Omental fat pad (tissue), 3 donors: ENCODE measurements at regions not wholly inside any gene's neighbourhood (a gene's known extent, or its start where the extent isn't known, plus 50 kb on each side); places are given as distances from the start of the nearest gene placed in this dataset.

ENCODE experiments used
- ATAC-seq: fragments of 150-250 bp; one replicate; pipeline ENCODE4 v1.9.1; 2016; ENCODE audit warnings: mild to moderate bottlenecking, moderate library complexity; ENCODE audit not compliant: low FRiP score
- DNase-seq: peaks from one replicate; pipeline ENCODE4 v3.0.0-alpha.2; 2019; ENCODE audit warnings: low spot score
- TF ChIP-seq, protein P1 (sequence below), 3 donors: fragments of 450-650 bp; IDR thresholded peaks; one replicate each; pipeline ENCODE4 v1.5.1; 2016 to 2017; ENCODE audit warnings: antibody characterized with exemption in 3 of 3, mild to moderate bottlenecking in 3 of 3, moderate library complexity in 2 of 3

DNA sequence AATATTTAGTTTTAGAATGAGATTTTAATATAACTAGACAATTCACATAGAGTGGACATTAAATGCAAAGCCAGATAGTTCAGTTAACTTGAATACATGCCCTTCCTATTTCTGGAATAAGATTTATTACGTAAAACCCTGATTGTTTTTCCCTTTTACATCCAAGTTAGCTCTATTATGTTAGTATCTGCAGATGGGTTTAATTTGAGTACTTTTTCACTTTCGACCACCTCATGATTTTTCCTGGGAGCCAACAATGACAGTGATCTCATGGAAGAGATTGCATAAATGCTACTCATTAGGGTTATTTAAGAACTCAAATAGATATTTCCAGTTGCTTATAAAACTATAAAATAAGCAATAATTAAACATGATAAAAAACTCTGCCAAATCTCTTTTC is 199.4 kb upstream of the PTGFR start:
- no peak for DNase-seq
- no peak for ATAC-seq
- TF ChIP-seq, protein P1, sequence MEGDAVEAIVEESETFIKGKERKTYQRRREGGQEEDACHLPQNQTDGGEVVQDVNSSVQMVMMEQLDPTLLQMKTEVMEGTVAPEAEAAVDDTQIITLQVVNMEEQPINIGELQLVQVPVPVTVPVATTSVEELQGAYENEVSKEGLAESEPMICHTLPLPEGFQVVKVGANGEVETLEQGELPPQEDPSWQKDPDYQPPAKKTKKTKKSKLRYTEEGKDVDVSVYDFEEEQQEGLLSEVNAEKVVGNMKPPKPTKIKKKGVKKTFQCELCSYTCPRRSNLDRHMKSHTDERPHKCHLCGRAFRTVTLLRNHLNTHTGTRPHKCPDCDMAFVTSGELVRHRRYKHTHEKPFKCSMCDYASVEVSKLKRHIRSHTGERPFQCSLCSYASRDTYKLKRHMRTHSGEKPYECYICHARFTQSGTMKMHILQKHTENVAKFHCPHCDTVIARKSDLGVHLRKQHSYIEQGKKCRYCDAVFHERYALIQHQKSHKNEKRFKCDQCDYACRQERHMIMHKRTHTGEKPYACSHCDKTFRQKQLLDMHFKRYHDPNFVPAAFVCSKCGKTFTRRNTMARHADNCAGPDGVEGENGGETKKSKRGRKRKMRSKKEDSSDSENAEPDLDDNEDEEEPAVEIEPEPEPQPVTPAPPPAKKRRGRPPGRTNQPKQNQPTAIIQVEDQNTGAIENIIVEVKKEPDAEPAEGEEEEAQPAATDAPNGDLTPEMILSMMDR (IDR thresholded peaks at IDR 0.05), result no peak

GRCh38 chr1:78291872-78292271 is 198.9 kb upstream of the PTGFR start:
- TF ChIP-seq, protein P1 (IDR thresholded peaks at IDR 0.05), result no peak
- no peak for ATAC-seq
- DNase-seq, result no peak

- DNase-seq, result no peak
- no peak for ATAC-seq
- TF ChIP-seq, protein P1 (IDR thresholded peaks at IDR 0.05), result no peak
Observed at GRCh38 chr1:78292361-78292760, 198.4 kb upstream of the PTGFR start.

DNA sequence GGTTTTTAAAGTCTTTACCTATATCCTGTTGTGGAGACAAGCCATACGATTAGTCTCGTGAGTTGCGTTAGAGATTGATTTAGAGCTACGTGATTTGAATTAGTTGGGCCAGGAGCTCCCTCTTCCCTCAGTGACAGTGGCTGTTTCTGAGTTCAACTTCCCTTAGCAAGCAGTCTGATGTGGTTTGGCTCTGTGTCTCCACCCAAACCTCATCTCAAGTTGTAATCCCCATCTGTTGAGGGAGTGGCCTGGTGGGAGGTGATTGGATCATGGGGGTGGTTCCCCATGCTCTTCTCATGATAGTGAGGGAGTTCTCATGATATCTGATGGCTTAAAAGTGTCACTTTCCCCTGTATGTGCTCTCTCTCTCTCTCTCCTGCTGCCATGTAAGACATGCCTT is 192.9 kb upstream of the PTGFR start:
- ATAC-seq, result no peak
- TF ChIP-seq, protein P1 (IDR thresholded peaks at IDR 0.05), result no peak

DNA sequence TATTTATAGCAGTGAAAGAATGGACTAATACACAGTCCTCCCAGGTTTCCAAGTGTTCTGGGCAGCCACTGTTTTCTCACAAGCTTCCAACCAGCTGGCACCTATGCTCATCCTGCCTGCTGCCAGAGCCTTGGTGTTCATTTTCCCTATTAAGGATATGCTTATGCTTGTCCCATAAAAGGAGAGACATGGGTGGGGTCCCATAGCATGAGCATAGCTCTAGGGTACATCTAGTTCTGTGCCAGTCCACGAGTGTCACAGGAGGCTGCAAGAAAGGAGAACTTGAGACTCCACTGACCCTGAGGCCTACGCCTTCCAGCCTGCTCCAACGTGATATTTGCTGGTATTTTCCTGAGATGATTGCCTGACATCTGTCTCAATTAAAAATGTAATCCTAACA is 192.4 kb upstream of the PTGFR start:
- DNase-seq (no peak), ATAC-seq (no peak)
- TF ChIP-seq, protein P1 (IDR thresholded peaks at IDR 0.05), result no peak

More for the DNA sequence above, 192.9 kb upstream of the PTGFR start:
- DNase-seq, result no peak

GRCh38 chr1:78301141-78301540 is 189.6 kb upstream of the PTGFR start:
- ATAC-seq, result no peak
- TF ChIP-seq, protein P1 (IDR thresholded peaks at IDR 0.05), result no peak
- DNase-seq, result no peak

GRCh38 chr1:78303620-78304019 is 187.2 kb upstream of the PTGFR start:
- peak; percentile 97 for ATAC-seq
- TF ChIP-seq, protein P1 (IDR thresholded peaks at IDR 0.05), result no peak
- DNase-seq, result peak; percentile 27
